CD4-positive, alpha-beta T cell (primary cell): ENCODE measurements at regions not wholly inside any gene's neighbourhood (a gene's known extent, or its start where the extent isn't known, plus 50 kb on each side); places are given as distances from the start of the nearest gene placed in this dataset.

Experiments used
- ATAC-seq: fragments of 200-7000 bp; cut with Tn5 transposase; one replicate; pipeline ENCODE4 v1.10.0; 2022; ENCODE audit warnings: mild to moderate bottlenecking; ENCODE audit not compliant: poor library complexity
- CTCF ChIA-PET: fragments of 350-600 bp; sonication (Branson Sonifier 250); formaldehyde crosslinking; loops from one replicate; lab custom pipeline; 2021; ENCODE audit warnings: antibody characterized with exemption, inconsistent platforms; lab: Charles Lee
- POLR2A ChIA-PET: fragments of 350-600 bp; sonication (Branson Sonifier 250); formaldehyde crosslinking; loops from one replicate; lab custom pipeline; 2021; ENCODE audit warnings: antibody characterized with exemption, inconsistent platforms; lab: Charles Lee
- DNase-seq, 14 experiments: peaks; one replicate each; pipeline ENCODE4 v3.0.0-alpha.2; 2013 to 2020; ENCODE audit warnings: mixed read lengths in 2 of 14
- H3K27ac ChIP-seq, 2 donors: one replicate each; pipeline versions ENCODE4 v1.5.1 to v1.7.0; 2013; ENCODE audit warnings: low read length in 2 of 2, low read depth in 1 of 2, mild to moderate bottlenecking in 1 of 2
- H3K27me3 ChIP-seq, 2 experiments: 1 replicate in 1 of 2; 2 replicates in 1 of 2; pipeline versions ENCODE4 v1.6.1 to v1.7.0; 2013; ENCODE audit warnings: low read length in 2 of 2, control low read depth in 1 of 2, mild to moderate bottlenecking in 1 of 2, moderate library complexity in 1 of 2; ENCODE audit not compliant: insufficient read depth in 2 of 2, control insufficient read depth in 1 of 2
- H3K36me3 ChIP-seq: one replicate; pipeline ENCODE4 v1.6.1; 2013; ENCODE audit warnings: low read length, control low read depth; ENCODE audit not compliant: insufficient read depth
- H3K4me1 ChIP-seq: one replicate; pipeline ENCODE4 v1.6.1; 2013; ENCODE audit warnings: low read length, control low read depth; ENCODE audit not compliant: insufficient read depth
- H3K4me3 ChIP-seq: one replicate; pipeline ENCODE4 v1.5.1; 2013; ENCODE audit warnings: mild to moderate bottlenecking, low read length, moderate library complexity
- H3K9me3 ChIP-seq, 2 experiments: 1 replicate in 1 of 2; 2 replicates in 1 of 2; pipeline versions ENCODE4 v1.6.1 to v1.7.0; 2013; ENCODE audit warnings: low read length in 2 of 2, mild to moderate bottlenecking in 2 of 2, control low read depth in 1 of 2, moderate library complexity in 1 of 2; ENCODE audit not compliant: control insufficient read depth in 1 of 2, insufficient read depth in 1 of 2
- H3K27ac Mint-ChIP-seq: one replicate; pipeline ENCODE4 v1.8.0; 2020; ENCODE audit warnings: mixed read lengths
- H3K27me3 Mint-ChIP-seq: one replicate; pipeline ENCODE4 v1.8.0; 2021; ENCODE audit warnings: mixed read lengths
- H3K36me3 Mint-ChIP-seq: one replicate; pipeline ENCODE4 v1.8.0; 2021; ENCODE audit warnings: low read depth, mixed read lengths
- H3K4me1 Mint-ChIP-seq: one replicate; pipeline ENCODE4 v1.8.0; 2021; ENCODE audit warnings: low read depth, mixed read lengths
- H3K4me3 Mint-ChIP-seq: one replicate; pipeline ENCODE4 v1.8.0; 2020; ENCODE audit warnings: mild to moderate bottlenecking, mixed read lengths
- H3K9me3 Mint-ChIP-seq: one replicate; pipeline ENCODE4 v1.8.0; 2020; ENCODE audit warnings: mixed read lengths
- CTCF ChIP-seq: fragments of 200-600 bp; IDR thresholded peaks from one replicate; pipeline ENCODE4 v1.8.0; 2022; ENCODE audit warnings: antibody characterized with exemption, mild to moderate bottlenecking
- intact Hi-C, 2 experiments: fragments of 100-400 bp; cut with DNase I in 1 of 2; cut with micrococcal nuclease in 1 of 2; formaldehyde crosslinking; loops; one replicate each; pipeline versions ENCODE4 v1.15.1 to v1.9.0; 2023 to 2025; cut with DNase I, micrococcal nuclease

GRCh38 chr11:134882141-134882540 is 470.1 kb upstream of the B3GAT1 start:
- H3K36me3 ChIP-seq = no peaks in the 10 kb centered on the region
- no peak overlapping the region for H3K4me3 ChIP-seq
- TF ChIP-seq CTCF = no peak
- peaks cover 2 to 5% of the 10 kb centered on the region in 2 experiments for H3K27me3 ChIP-seq
- Mint-ChIP-seq H3K4me1 (no peaks in the 10 kb centered on the region), H3K4me3 (no peak overlapping the region), H3K27me3 (peaks cover 42% of the 10 kb centered on the region), H3K9me3 (no peaks in the 10 kb centered on the region), H3K36me3 (no peaks in the 10 kb centered on the region), H3K27ac (no peak overlapping the region)
- no peak for DNase-seq
- ChIA-PET POLR2A (no interaction called here), CTCF (interaction anchor here (1.6 kb wide), 1 partner anchor 14 kb away, joined by 4 read pairs; no protein-coding TSS in a partner anchor)
- no peaks in the 10 kb centered on the region for H3K9me3 ChIP-seq
- H3K27ac ChIP-seq = no peak overlapping the region
- ATAC-seq = no peak
- no peaks in the 10 kb centered on the region for H3K4me1 ChIP-seq
- intact Hi-C loops = no loop called here

- H3K9me3 ChIP-seq = no peaks in the 10 kb centered on the region
- no peaks in the 10 kb centered on the region for H3K36me3 ChIP-seq
- CTCF ChIA-PET = no interaction called here
- Mint-ChIP-seq H3K27me3 (peaks cover 41% of the 10 kb centered on the region), H3K36me3 (no peaks in the 10 kb centered on the region), H3K4me3 (no peak overlapping the region), H3K27ac (no peak overlapping the region), H3K9me3 (no peaks in the 10 kb centered on the region), H3K4me1 (no peaks in the 10 kb centered on the region)
- DNase-seq = no peak
- H3K4me3 ChIP-seq = no peak overlapping the region
- peaks cover 2 to 5% of the 10 kb centered on the region in 2 experiments for H3K27me3 ChIP-seq
- intact Hi-C loops = no loop called here
- POLR2A ChIA-PET = no interaction called here
- H3K4me1 ChIP-seq = no peaks in the 10 kb centered on the region
- no peak for TF ChIP-seq CTCF
- no peak for ATAC-seq
- no peak overlapping the region for H3K27ac ChIP-seq
Measured at GRCh38 chr11:134880788-134881187, 468.7 kb upstream of the B3GAT1 start.

GRCh38 chr11:134879931-134880330 is 467.9 kb upstream of the B3GAT1 start:
- H3K4me3 ChIP-seq = no peak overlapping the region
- Mint-ChIP-seq H3K27me3 (peaks cover 34% of the 10 kb centered on the region), H3K36me3 (no peaks in the 10 kb centered on the region), H3K27ac (no peak overlapping the region), H3K9me3 (no peaks in the 10 kb centered on the region), H3K4me1 (no peaks in the 10 kb centered on the region), H3K4me3 (no peak overlapping the region)
- no peaks in the 10 kb centered on the region for H3K36me3 ChIP-seq
- intact Hi-C loops = no loop called here
- H3K27me3 ChIP-seq = peaks cover 2 to 5% of the 10 kb centered on the region in 2 experiments
- CTCF ChIA-PET = no interaction called here
- TF ChIP-seq CTCF = no peak
- H3K27ac ChIP-seq = no peak overlapping the region
- DNase-seq = no peak
- H3K9me3 ChIP-seq = no peaks in the 10 kb centered on the region
- H3K4me1 ChIP-seq = no peaks in the 10 kb centered on the region
- no peak for ATAC-seq
- POLR2A ChIA-PET = no interaction called here
